ENCODE measurements at regions not wholly inside any gene's neighbourhood (a gene's known extent, or its start where the extent isn't known, plus 50 kb on each side); places are given as distances from the start of the nearest gene placed in this dataset.

- TF ChIP-seq CTCF (IDR thresholded peaks at IDR 0.05) = no peak
- TF ChIP-seq TP53 (CRISPR knock-in tag; IDR thresholded peaks at IDR 0.05) = no peak
Measured at GRCh38 chr7:25399000-25399750, 170.9 kb upstream of the NPVF start.

Measured in A549 (cell line).